B cell (primary cell): ENCODE measurements at regions not wholly inside any gene's neighbourhood (a gene's known extent, or its start where the extent isn't known, plus 50 kb on each side); places are given as distances from the start of the nearest gene placed in this dataset.

ENCODE experiments used
- ATAC-seq: fragments of 200-7000 bp; cut with Tn5 transposase; one replicate; pipeline ENCODE4 v1.10.0; 2021; ENCODE audit warnings: low read depth, mild to moderate bottlenecking, moderate number of reproducible peaks, moderate library complexity
- CTCF ChIA-PET: fragments of 350-600 bp; sonication (Branson Sonifier 250); formaldehyde crosslinking; loops from one replicate; lab custom pipeline; 2021; ENCODE audit warnings: antibody characterized with exemption, inconsistent platforms; lab: Charles Lee
- POLR2A ChIA-PET: fragments of 350-600 bp; sonication (Branson Sonifier 250); formaldehyde crosslinking; loops from one replicate; lab custom pipeline; 2021; ENCODE audit warnings: antibody characterized with exemption; lab: Charles Lee
- DNase-seq: peaks from one replicate; pipeline ENCODE4 v3.0.0; 2013
- H2AFZ ChIP-seq: 2 replicates; pipeline ENCODE4 v1.6.1; 2012; ENCODE audit warnings: mild to moderate bottlenecking, low read depth, low read length; ENCODE audit not compliant: insufficient read depth, poor library complexity, severe bottlenecking
- H3K27ac ChIP-seq, 2 donors: 1 replicate in 1 of 2; 2 replicates in 1 of 2; pipeline ENCODE4 v1.5.1; 2012 to 2013; ENCODE audit warnings: low read length in 2 of 2, mild to moderate bottlenecking in 2 of 2, moderate library complexity in 1 of 2
- H3K27me3 ChIP-seq, 4 experiments: fragments of 200-600 bp in 1 of 4; sonication (generic) in 1 of 4; replicated peaks in 1 of 4; 1 replicate in 2 of 4; 2 replicates in 2 of 4; pipeline versions ENCODE4 v1.6.1 to v1.7.0; 2013 to 2016; ENCODE audit warnings: low read length in 3 of 4, mild to moderate bottlenecking in 2 of 4, mixed read lengths in 1 of 4, moderate library complexity in 1 of 4; ENCODE audit not compliant: insufficient read depth in 4 of 4, control insufficient read depth in 3 of 4; ENCODE audit errors: control extremely low read depth in 1 of 4
- H3K36me3 ChIP-seq, 2 experiments: replicated peaks in 1 of 2; 1 replicate in 1 of 2; 2 replicates in 1 of 2; pipeline versions ENCODE4 v1.6.1 to v1.7.1; 2013; ENCODE audit warnings: low read length in 1 of 2; ENCODE audit not compliant: insufficient read depth in 2 of 2, control insufficient read depth in 1 of 2; ENCODE audit errors: control extremely low read depth in 1 of 2, extremely low read depth in 1 of 2
- H3K4me1 ChIP-seq, 2 donors: fragments of 200-600 bp in 1 of 2; sonication (generic) in 1 of 2; 1 replicate in 1 of 2; 2 replicates in 1 of 2; pipeline versions ENCODE4 v1.5.1 to v1.6.1; 2013 to 2017; ENCODE audit warnings: low read length in 2 of 2; ENCODE audit not compliant: control insufficient read depth in 2 of 2, insufficient read depth in 2 of 2
- H3K4me2 ChIP-seq: replicated peaks from 2 replicates; pipeline ENCODE3; 2012; ENCODE audit warnings: mild to moderate bottlenecking, low read depth, low read length; ENCODE audit not compliant: poor library complexity, severe bottlenecking
- H3K4me3 ChIP-seq, 5 experiments: fragments of 200-600 bp in 1 of 5; sonication (generic) in 1 of 5; 1 replicate in 3 of 5; 2 replicates in 2 of 5; pipeline versions ENCODE4 v1.5.1 to v1.7.0; 2011 to 2016; ENCODE audit warnings: low read length in 4 of 5, mild to moderate bottlenecking in 4 of 5, low read depth in 2 of 5, control low read depth in 1 of 5, moderate library complexity in 1 of 5; ENCODE audit not compliant: insufficient read depth in 1 of 5; ENCODE audit errors: control extremely low read depth in 1 of 5, extremely low read depth in 1 of 5
- H3K79me2 ChIP-seq: fragments of 200-600 bp; sonication (generic); one replicate; pipeline ENCODE4 v1.6.0; 2016; ENCODE audit warnings: low read length; ENCODE audit not compliant: control insufficient read depth, insufficient read depth
- H3K9ac ChIP-seq: fragments of 200-600 bp; sonication (generic); 2 replicates; pipeline ENCODE4 v1.6.1; 2017; ENCODE audit warnings: mild to moderate bottlenecking, low read length, moderate library complexity
- H3K9me3 ChIP-seq, 3 donors: one replicate each; pipeline versions ENCODE4 v1.6.1 to v1.7.1; 2013; ENCODE audit warnings: low read length in 2 of 3; ENCODE audit not compliant: control insufficient read depth in 2 of 3, insufficient read depth in 1 of 3; ENCODE audit errors: control extremely low read depth in 1 of 3
- H4K20me1 ChIP-seq: 2 replicates; pipeline ENCODE4 v1.6.0; 2012; ENCODE audit warnings: mild to moderate bottlenecking, low read length; ENCODE audit not compliant: insufficient read depth, control insufficient read depth, poor library complexity, severe bottlenecking
- H3K27ac Mint-ChIP-seq: one replicate; pipeline ENCODE4 v1.8.0; 2021; ENCODE audit warnings: mixed read lengths
- H3K27me3 Mint-ChIP-seq: one replicate; pipeline ENCODE4 v1.8.0; 2021; ENCODE audit warnings: mixed read lengths
- H3K4me1 Mint-ChIP-seq: one replicate; pipeline ENCODE4 v1.8.0; 2021; ENCODE audit warnings: mixed read lengths
- H3K4me3 Mint-ChIP-seq: one replicate; pipeline ENCODE4 v1.8.0; 2021; ENCODE audit warnings: mixed read lengths
- H3K9me3 Mint-ChIP-seq: one replicate; pipeline ENCODE4 v1.8.0; 2022; ENCODE audit warnings: mixed read lengths; ENCODE audit not compliant: insufficient read depth
- EZH2 ChIP-seq: IDR thresholded peaks from 2 replicates; pipeline ENCODE4 v1.6.1; 2012; ENCODE audit warnings: borderline replicate concordance, low read depth, mild to moderate bottlenecking, moderate library complexity, low read length; ENCODE audit not compliant: insufficient read depth, poor library complexity, severe bottlenecking
- WGBS: methylation state at CpG from one replicate; pipeline ENCODE4 v1.1.5; 2013; ENCODE audit warnings: missing lambda C conversion rate; ENCODE audit not compliant: insufficient coverage; 5-methylcytosine and 5-hydroxymethylcytosine counted together
- intact Hi-C: fragments of 100-400 bp; cut with micrococcal nuclease; formaldehyde crosslinking; loops from one replicate; pipeline ENCODE4 v1.10.0; 2022
- TF ChIP-seq, protein P1 (sequence below): fragments of 200-600 bp; IDR thresholded peaks from one replicate; pipeline ENCODE4 v1.8.0; 2022; ENCODE audit warnings: antibody characterized with exemption, mild to moderate bottlenecking

GRCh38 chr11:37451903-37452302 is 853.9 kb upstream of the RAG2 start:
- Mint-ChIP-seq H3K9me3 (no peaks in the 10 kb centered on the region), H3K27ac (no peak overlapping the region), H3K27me3 (no peaks in the 10 kb centered on the region), H3K4me3 (no peak overlapping the region), H3K4me1 (no peaks in the 10 kb centered on the region)
- no peak for TF ChIP-seq EZH2
- TF ChIP-seq, protein P1, sequence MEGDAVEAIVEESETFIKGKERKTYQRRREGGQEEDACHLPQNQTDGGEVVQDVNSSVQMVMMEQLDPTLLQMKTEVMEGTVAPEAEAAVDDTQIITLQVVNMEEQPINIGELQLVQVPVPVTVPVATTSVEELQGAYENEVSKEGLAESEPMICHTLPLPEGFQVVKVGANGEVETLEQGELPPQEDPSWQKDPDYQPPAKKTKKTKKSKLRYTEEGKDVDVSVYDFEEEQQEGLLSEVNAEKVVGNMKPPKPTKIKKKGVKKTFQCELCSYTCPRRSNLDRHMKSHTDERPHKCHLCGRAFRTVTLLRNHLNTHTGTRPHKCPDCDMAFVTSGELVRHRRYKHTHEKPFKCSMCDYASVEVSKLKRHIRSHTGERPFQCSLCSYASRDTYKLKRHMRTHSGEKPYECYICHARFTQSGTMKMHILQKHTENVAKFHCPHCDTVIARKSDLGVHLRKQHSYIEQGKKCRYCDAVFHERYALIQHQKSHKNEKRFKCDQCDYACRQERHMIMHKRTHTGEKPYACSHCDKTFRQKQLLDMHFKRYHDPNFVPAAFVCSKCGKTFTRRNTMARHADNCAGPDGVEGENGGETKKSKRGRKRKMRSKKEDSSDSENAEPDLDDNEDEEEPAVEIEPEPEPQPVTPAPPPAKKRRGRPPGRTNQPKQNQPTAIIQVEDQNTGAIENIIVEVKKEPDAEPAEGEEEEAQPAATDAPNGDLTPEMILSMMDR, result no peak
- Histone ChIP-seq H3K36me3 (no peaks in the 10 kb centered on the region), H3K4me2 (no peak overlapping the region), H3K9ac (no peak overlapping the region), H3K27me3 (no peaks in the 10 kb centered on the region), H3K27ac (no peak overlapping the region), H4K20me1 (no peaks in the 10 kb centered on the region), H3K9me3 (no peaks in the 10 kb centered on the region), H2AFZ (no peak overlapping the region), H3K4me1 (no peaks in the 10 kb centered on the region), H3K79me2 (no peaks in the 10 kb centered on the region), H3K4me3 (no peak overlapping the region)
- POLR2A ChIA-PET, result no interaction called here
- no peak for DNase-seq
- no peak for ATAC-seq
- CTCF ChIA-PET, result no interaction called here
- intact Hi-C loops, result no loop called here

- DNase-seq (no peak), ATAC-seq (no peak)
- Mint-ChIP-seq H3K4me3 (no peak overlapping the region), H3K9me3 (no peaks in the 10 kb centered on the region), H3K27me3 (no peaks in the 10 kb centered on the region), H3K27ac (no peak overlapping the region), H3K4me1 (no peaks in the 10 kb centered on the region)
- no peak overlapping the region for H3K27ac ChIP-seq
- CTCF ChIA-PET, result no interaction called here
- no peak overlapping the region for H2AFZ ChIP-seq
- no peaks in the 10 kb centered on the region for H4K20me1 ChIP-seq
- H3K9ac ChIP-seq, result no peak overlapping the region
- WGBS, result no CpG with 5 or more reads among the region's 2 CpGs
- H3K27me3 ChIP-seq, result no peaks in the 10 kb centered on the region
- POLR2A ChIA-PET, result no interaction called here
- TF ChIP-seq EZH2, result no peak
- TF ChIP-seq, protein P1, result no peak
- H3K9me3 ChIP-seq, result no peaks in the 10 kb centered on the region
- intact Hi-C loops, result no loop called here
- H3K4me3 ChIP-seq, result no peak overlapping the region
- no peak overlapping the region for H3K4me2 ChIP-seq
- no peaks in the 10 kb centered on the region for H3K4me1 ChIP-seq
- no peaks in the 10 kb centered on the region for H3K79me2 ChIP-seq
- H3K36me3 ChIP-seq, result no peaks in the 10 kb centered on the region
Measured at GRCh38 chr11:37450613-37451012, 852.6 kb upstream of the RAG2 start.
